NB4 (cell line): ENCODE measurements at regions not wholly inside any gene's neighbourhood (a gene's known extent, or its start where the extent isn't known, plus 50 kb on each side); places are given as distances from the start of the nearest gene placed in this dataset.

Experiments used
- DNase-seq: peaks from one replicate; pipeline ENCODE4 v3.0.0; 2010; ENCODE audit warnings: low read depth
- H3K4me3 ChIP-seq: one replicate; pipeline ENCODE4 v1.5.1; 2011; ENCODE audit warnings: mild to moderate bottlenecking, low read depth, low read length, moderate library complexity
- MYC ChIP-seq: IDR thresholded peaks from 2 replicates; pipeline ENCODE4 v1.6.1; 2011; ENCODE audit warnings: low read depth, low read length
- POLR2A ChIP-seq: IDR thresholded peaks from 2 replicates; pipeline ENCODE4 v1.6.1; 2011; ENCODE audit warnings: mild to moderate bottlenecking; ENCODE audit not compliant: insufficient read length; ENCODE audit errors: extremely low read depth
- TF ChIP-seq, protein P1 (sequence below): IDR thresholded peaks from one replicate; pipeline ENCODE4 v1.5.1; 2012; ENCODE audit warnings: low read depth, low read length
- TF ChIP-seq, protein P2 (sequence below): IDR thresholded peaks from 2 replicates; pipeline ENCODE4 v1.6.1; 2011; ENCODE audit warnings: low read depth, low read length

DNA sequence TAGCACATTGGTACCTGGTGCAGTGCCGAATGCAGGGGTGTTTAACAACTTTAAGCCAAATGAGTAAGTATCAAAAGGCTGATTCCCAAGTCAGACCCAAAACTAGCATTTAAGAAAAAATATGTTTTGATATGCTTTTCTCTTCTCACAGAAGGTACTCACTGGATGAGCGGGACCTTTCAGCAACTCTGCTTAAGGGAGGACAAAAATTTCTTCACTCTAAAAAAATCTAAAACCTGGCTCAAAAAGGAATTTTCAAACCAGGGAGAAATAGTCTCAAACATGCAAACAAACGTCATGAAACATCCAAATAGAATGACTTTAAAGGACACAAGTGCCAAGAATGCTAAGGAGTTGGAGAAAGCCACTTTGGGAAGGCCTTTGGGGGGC, 962.1 kb downstream of the KCNMA1 start:
- TF ChIP-seq, protein P1, sequence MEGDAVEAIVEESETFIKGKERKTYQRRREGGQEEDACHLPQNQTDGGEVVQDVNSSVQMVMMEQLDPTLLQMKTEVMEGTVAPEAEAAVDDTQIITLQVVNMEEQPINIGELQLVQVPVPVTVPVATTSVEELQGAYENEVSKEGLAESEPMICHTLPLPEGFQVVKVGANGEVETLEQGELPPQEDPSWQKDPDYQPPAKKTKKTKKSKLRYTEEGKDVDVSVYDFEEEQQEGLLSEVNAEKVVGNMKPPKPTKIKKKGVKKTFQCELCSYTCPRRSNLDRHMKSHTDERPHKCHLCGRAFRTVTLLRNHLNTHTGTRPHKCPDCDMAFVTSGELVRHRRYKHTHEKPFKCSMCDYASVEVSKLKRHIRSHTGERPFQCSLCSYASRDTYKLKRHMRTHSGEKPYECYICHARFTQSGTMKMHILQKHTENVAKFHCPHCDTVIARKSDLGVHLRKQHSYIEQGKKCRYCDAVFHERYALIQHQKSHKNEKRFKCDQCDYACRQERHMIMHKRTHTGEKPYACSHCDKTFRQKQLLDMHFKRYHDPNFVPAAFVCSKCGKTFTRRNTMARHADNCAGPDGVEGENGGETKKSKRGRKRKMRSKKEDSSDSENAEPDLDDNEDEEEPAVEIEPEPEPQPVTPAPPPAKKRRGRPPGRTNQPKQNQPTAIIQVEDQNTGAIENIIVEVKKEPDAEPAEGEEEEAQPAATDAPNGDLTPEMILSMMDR, result no peak
- no peak for TF ChIP-seq POLR2A
- no peak for TF ChIP-seq MYC
- TF ChIP-seq, protein P2, sequence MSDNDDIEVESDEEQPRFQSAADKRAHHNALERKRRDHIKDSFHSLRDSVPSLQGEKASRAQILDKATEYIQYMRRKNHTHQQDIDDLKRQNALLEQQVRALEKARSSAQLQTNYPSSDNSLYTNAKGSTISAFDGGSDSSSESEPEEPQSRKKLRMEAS, result no peak
- no peak for DNase-seq
- no peak overlapping the region for H3K4me3 ChIP-seq

DNA sequence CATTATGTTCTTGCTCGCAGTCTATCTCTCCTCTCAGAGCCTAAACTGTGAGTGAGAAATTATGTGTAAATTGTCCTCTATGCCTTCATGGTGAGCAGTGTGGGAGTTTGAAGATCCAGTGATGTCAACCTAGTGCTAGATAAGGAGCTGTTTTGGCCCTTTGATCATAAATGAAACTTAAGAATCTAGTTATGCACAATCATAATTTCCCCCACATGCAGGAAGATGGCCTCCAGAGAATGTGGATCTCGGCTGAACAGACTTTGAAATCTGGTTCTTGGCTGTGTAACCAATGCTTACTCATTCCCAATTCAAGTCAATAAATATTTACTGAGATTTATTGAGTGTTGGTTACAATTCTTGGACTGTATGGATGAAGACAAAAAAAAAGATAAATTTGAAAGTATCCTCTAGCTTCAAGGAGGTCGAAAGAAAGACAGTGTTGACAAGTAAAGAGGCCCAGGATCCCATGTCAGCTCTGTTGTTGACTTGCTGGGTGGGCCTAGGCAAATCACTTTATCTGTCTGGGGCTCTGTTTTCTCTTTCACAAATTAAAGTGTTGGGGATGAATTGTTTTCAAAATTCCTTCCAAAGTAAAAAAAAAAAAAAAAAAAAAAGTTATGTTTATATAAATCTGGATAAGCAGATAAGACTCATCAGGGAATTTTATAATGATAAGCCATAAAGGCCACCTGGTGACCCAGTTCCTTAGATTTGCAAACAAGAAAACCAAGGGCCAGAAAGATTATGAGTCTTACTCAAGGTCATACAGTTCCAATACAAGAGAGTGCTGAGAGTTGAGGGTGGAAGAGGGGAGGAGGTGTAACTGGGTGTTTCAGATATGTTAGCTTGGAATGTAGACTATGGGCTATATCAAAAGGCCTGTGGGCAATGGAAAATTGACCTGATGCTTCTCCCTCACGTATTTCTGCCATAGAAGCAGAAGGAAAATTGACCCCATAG, 969.9 kb downstream of the KCNMA1 start:
- DNase-seq, result no peak
- H3K4me3 ChIP-seq, result no peak overlapping the region
- TF ChIP-seq, protein P2, result no peak
- TF ChIP-seq, protein P1, result no peak

DNA sequence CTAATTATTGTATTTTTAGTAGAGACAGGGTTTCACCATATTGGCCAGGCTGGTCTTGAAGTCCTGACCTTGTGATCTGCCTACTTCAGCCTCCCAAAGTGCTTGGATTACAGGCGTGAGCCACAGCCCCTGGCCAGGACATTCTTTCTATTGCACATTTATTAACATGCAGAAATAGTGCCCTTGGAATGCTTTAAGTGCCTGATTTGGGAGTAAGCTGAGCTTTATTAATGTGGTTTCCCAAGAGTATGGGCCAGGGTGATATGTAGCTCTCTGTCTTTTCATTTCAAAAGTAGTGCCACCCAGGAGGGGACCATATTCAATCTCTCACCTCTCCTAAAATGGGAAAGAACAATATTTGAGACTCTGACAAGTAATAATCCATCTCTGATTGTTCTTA, 970.7 kb downstream of the KCNMA1 start:
- no peak overlapping the region for H3K4me3 ChIP-seq
- DNase-seq, result no peak
- no peak for TF ChIP-seq POLR2A
- TF ChIP-seq, protein P2, result no peak
- TF ChIP-seq, protein P1, result no peak
- no peak for TF ChIP-seq MYC

DNA sequence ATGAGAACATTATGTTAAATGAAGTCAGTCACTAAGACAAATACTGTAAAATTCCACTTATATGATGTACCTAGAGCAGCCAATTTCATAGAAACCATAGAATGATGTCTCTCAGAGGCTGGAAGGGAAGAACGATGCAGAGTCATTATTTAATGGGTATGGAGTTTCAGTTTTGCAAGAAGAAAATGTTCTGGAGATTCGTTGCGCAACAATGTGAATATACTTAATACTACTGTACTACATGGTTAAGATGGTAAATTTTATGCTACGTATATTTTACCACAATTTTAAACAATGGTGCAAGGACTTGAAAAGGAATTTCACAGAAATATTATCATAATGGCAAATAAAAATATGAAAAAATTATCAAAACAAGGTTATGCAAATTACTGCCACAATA, 972.6 kb downstream of the KCNMA1 start:
- no peak overlapping the region for H3K4me3 ChIP-seq
- no peak for TF ChIP-seq MYC
- TF ChIP-seq POLR2A, result no peak
- TF ChIP-seq, protein P2, result no peak
- TF ChIP-seq, protein P1, result no peak
- no peak for DNase-seq

DNA sequence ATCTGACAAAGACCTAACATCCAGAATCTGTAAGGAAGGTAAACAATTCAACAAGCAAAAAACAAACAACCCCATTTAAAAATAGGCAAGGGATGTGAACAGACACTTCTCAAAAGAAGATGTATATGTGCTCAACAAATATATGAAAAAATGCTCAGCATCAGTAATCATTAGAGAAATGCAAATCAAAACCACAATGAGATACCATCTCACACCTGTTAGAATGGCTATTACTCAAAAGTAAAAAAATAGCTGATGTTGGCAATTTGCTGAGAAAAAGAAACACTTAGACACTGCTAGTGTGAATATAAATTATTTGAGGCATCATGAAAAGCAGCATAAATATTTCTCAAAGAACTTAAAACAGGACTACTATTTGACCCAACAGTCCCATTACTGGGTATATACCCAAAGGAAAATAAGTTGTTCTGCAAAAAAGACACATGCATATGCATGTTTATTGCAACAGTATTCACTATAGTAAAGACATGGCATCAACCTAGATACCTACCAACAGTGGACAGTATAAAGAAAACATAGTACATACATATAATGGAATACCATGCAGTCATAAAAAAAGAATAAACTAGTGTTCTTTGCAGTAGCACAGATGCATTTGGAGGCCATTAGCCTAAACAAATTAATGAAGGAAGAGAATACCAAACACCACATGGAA, 980.1 kb downstream of the KCNMA1 start:
- no peak for TF ChIP-seq MYC
- TF ChIP-seq, protein P1, result no peak
- TF ChIP-seq, protein P2, result no peak
- TF ChIP-seq POLR2A, result no peak
- no peak overlapping the region for H3K4me3 ChIP-seq
- no peak for DNase-seq
